ENCODE measurements at regions not wholly inside any gene's neighbourhood (a gene's known extent, or its start where the extent isn't known, plus 50 kb on each side); places are given as distances from the start of the nearest gene placed in this dataset.
"Not testable (repeated sequence)": the region's sequence is repeated elsewhere in the genome, so short reads cannot be mapped to it uniquely, and the experiment has no call there.

DNA sequence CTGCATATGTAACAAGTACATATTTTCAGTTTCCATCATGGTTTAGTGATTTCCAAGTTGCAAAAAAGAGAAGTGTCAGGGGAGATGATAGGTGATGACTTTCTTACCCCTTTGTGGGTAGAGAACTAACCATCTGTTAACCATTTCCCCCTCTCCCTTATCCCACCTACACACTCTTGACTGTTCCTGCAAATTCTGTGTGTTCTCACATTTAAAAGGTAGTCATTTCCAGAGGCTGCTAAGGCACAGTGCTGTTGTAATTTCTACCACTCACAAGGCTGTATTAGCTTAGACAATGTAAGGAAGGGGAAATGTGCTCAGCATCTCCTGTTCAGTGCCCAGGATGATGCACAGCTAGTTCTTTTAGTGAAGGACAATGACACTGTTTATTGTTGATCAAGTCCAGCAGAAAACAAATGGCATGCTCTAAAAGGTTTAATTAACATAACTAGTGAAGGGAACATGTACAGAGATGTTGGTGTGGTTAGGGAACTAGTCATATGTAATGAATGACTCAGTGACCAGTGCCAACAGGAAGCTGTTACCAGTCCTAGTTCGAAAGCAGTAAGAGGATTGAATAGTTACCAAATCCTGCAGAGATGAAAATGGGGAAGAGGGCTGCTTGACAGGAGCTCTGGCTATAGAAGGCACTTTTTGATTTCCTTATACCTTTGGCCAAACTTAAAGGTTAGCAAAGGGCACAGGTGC lies 165.1 kb downstream of the PLK2 start:
- no peak for DNase-seq

- not testable (repeated sequence) for DNase-seq
Measured at GRCh38 chr5:58288275-58288674, 171.6 kb downstream of the PLK2 start.

GRCh38 chr5:58286741-58287140 lies 173.1 kb downstream of the PLK2 start:
- DNase-seq = no peak

DNA sequence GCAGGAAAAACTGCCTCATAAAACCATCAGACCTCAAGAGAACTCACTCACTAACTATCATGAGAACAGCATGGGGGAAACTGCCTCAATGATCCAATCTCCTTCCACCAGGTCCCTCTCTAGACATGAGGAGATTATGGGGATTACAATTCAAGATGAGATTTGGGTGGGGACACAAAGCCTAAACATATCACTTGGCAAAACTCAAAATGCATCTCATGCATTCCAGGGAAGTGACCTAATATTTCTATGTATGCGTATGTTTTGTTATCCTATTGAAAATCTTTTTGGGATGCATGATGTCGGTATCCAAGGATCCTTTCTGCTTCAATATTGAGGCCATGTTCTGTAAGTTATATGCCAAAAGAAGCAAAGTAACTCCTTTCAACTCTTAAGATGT lies 174.0 kb downstream of the PLK2 start:
- no peak for DNase-seq

DNA sequence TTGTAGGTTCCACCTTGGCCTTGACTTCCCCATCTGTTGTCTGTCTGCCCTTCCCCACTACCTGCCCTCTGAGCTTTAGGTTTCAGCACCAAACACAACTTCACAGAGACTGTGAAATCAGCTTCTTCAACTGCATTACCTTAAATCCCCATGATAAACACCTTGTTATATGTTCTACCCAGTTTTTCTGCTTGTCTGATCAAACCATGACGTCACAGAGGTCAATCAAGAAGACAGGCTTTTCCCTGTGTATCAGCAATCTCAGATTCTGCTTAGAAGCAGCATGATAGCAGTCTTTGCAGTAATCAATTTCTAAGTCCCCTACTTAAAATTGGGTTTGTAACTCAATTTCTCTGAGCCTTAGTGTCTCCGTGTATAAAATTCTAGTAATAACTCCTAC lies 175.0 kb downstream of the PLK2 start:
- no peak for DNase-seq

DNA sequence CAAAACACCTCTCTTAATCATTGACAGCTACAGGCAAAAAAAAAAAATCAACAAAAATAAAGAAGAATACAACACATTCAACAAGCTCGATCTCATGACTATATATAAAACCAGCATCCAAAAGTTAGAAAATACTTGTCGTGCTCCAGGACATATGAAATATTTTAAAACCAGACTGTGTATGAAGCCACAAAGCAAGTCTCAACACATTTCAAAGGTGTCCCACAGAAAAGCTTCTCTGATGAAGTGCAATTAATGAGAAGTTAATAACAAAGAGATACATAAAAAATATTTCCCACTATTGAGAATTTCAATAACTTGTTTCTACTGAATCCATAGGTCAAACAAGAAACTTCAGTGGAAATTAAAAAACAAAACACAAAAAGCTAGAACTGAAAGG lies 178.7 kb downstream of the PLK2 start:
- no peak for DNase-seq

DNA sequence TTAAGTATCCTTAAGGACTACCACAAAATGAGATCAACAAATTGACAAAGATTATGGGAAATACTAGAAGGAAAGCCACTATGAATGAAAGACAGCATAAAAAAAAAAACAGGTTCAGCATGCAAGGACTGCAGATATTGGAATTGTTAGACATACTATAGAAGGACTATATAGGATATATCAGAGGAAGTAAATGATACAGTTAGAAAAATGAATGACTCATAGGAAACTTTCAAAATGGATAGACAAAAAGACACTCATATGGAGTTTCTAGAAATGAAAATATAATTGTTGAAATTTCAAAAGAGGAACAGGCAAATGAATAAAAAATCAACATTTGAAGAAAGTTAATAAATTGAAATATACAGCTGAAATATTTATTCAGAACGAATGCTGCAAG lies 180.6 kb downstream of the PLK2 start:
- no peak for DNase-seq

DNA sequence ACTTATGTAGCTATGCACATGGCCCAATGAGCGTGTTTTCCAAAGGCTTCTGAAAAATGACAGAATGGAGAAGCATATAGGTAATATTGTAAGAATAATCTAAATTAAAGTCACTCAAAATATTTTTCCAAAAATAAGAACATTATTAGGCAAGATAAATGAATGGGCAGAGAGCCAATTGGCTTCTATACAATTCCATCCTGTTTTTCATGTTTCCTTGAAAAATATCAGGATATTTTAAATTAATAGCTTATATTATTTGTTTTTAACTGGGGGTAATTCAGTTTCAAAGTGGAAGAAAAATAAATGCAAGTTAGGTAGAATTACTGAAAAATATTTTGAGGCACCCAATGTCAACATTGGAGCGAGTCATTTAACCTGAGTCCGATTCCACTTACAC lies 183.5 kb downstream of the PLK2 start:
- DNase-seq = no peak

DNA sequence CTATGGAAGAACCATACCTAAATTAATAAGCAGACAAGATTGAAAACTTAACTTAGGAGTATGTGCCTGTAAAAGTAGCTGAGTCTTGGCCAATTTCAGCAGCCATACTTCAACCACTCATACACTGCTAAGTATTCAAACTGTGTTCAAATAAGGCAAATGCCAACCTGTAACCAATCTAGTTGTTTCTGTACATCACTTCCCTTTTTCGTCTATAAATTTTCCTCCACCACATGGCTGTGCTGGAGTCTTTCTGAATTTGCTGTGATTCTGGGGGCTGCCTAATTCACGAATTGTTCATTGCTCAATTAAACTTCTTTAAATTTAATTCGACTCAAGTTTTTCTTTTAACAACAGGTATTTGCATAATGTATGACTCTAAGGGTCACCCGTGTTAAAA lies 184.4 kb downstream of the PLK2 start:
- DNase-seq = no peak

DNA sequence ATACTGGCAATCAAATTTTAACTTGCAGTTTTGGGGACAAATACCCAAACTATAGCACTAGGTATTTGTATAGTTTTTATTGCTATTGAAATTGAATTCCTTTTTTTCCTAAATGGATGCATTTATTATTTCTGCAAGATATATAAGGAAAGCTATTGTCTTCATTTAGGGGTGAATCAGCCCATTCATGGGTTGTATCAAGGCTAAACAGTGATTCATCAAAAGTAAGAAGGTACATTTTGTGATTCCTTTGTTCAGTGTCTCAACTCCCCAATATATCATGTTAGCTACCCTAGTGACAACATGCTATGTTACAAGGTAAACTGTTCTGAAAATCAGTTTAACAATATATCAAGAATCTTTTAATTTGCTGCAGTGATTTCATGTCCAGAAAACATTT lies 185.7 kb downstream of the PLK2 start:
- DNase-seq = no peak

- DNase-seq = no peak
Measured at GRCh38 chr5:58273711-58274110, 186.2 kb downstream of the PLK2 start.

GRCh38 chr5:58268268-58268667 lies 191.6 kb downstream of the PLK2 start:
- no peak for DNase-seq

- DNase-seq = no peak
Measured at GRCh38 chr5:58266402-58266801, 193.5 kb downstream of the PLK2 start.

DNA sequence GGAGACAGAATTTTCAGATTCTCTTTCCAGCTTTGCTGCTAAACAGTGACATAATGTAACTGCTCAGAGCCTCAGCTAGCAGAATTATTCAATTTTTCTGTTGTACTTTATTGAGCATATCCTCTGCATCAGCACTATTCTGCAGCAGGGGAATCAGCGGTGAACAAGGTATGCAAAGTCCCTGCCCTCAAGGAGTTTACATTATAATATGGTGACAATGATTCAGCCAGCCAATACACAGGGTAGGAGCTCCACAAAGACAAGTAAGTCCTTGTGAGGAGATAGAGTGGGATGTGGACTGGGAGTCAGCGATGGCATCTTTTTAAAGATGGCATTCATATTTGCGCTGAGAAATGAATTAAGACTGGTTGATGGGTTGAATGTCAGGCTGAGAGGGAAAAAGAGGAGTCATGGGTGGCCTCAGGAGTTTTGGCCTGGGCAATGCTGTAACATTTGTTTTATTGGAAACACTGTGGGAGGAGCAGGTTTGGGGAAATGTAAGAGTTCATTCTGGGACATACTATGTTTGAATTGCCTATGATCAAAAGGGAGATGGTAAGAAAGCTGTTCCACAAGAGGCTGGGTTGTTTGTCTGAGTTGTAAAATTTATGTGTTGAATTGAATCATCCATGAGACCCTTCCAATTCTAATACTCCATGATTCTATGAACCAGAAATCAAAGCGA lies 194.5 kb downstream of the PLK2 start:
- no peak for DNase-seq

GRCh38 chr5:58264276-58264675 lies 195.6 kb downstream of the PLK2 start:
- DNase-seq = no peak

- DNase-seq = no peak
Measured at GRCh38 chr5:58263296-58263695, 196.6 kb downstream of the PLK2 start.

DNA sequence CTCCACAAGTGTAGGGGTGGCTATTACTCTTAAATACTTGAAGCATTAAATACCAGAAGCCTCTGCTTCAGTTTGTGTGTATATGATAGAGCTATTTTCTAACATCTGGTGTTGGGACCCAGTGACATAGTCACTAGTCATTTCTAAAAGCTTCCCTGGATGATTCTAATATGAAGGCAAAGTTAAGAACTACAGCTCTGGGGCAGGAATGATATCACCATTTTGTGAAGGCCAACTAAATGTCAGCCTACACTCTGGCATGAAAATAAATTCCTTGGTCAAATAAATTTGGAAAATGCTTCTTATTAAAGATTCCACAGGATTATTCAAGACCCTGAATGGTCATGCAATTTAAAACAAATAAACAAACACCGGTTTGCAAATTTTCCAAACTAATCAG lies 197.7 kb downstream of the PLK2 start:
- DNase-seq = no peak

DNA sequence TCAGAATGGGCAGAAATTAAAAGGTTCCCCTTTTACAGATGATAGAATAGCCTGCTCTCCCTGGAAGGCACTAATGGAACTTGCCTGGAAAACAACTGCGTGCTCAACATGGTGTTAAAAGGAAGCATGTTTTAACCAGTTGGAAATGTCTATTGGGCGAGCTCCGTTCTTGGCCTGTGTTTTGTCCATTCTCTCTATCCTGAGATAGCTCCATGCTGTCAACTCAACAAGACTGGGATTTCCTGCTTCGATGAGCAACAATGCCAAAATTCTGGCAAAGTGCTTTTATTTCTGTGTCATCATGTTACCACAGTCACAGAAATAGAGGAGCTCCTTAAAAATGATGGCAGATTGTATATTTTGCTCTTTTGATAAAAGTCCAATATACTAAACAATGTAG lies 198.3 kb downstream of the PLK2 start:
- no peak for DNase-seq

DNA sequence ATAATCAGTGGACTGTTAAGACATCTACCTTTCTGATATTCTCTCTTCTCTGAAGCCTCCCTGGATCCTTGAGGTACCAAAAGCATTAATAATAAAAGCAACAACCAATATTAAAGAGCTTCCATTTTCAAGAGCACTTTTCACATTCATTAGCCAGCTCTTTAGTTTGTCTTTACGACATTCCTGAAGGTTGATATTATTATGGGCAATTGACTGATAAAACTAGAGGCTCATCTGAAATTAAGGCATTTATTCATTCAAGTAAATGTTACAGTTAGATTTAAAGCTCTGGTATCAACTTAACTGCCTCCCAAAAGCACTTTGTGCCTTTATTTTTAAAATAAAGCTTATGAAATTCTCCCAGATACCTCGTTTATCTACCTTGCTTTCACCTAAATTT lies 199.6 kb downstream of the PLK2 start:
- DNase-seq = no peak

DNA sequence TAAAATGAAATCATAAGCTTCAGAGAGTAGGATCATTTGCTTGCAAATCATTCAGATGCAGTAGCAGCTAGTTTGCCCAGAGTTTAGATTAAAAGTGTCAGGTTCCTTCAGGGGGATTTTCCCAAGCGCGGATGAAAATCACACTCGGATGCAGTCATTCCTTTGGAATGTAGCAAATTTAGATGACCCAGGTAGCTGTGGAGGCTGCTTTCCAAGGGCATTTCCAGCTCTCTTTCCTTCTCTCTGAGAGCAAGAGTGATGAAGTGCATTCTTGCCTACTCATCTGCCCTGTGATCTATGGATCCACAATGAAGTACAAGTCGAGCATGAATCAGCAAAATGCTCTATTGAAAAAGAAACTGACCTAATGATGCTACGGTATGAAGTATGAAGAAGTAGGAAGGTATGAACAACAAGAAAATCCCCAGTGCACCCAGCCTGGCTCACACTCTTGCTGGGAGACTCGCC lies 200.2 kb downstream of the PLK2 start:
- no peak for DNase-seq

DNA sequence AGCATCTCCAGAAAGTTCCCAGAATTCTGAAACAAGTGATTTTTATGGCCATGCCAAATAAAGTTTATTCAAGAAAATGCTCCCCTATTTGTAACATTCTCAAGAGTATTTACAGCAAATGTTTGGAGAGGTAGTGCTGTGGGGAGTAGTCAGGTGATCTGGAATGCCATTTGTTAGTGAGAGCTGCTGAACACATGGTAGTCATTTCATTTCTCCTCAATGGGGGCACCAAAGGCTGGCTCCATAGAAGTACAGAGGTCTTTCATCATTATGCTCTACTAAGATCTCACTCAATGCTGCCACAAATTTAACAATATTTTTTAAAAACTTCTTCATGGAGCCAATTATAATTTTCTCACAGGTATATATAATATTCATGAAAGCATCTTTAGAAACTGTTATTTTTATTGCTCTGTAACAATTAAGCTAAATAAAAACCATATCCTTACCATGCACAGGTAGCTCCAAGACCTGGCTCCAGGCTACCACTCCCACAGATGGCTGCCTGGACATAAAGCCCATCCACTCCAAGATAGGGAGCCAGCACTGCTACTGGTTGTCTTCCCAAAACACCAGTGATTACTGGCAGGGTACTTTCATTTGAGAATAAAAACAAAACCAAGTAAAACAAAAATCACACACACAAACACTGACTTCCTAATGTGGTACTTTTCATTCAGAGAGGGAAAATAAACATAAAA lies 200.8 kb downstream of the PLK2 start:
- DNase-seq = no peak

GRCh38 chr5:58255970-58256369 lies 203.9 kb downstream of the PLK2 start:
- DNase-seq = no peak

- no peak for DNase-seq
Measured at GRCh38 chr5:58255386-58255785, 204.5 kb downstream of the PLK2 start.

DNA sequence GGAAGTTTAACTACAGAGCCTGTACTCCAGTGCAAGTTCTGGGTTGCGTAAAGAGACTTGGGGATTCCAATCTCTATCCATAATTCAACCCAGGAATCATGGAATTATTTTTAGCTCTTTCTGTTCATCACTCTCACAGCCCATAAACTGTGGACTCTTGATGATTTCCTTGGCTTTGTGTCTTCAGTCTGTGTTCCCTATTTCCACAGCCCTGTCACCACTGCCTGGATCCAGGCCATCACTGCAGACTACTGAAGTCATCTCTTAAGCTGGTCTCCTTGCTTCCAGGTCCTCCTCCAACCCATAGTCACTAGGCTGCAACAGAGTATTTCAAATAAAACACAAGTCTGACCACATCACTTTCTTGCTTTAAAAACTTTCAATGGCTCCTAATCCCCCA lies 211.7 kb downstream of the PLK2 start:
- no peak for DNase-seq

All from NCI-H524 treated with DMSO at 0.1 percent for 48 hours (cell line).